K562 (cell line): ENCODE measurements at regions not wholly inside any gene's neighbourhood (a gene's known extent, or its start where the extent isn't known, plus 50 kb on each side); places are given as distances from the start of the nearest gene placed in this dataset.

ENCODE experiments used
- ATAC-seq: fragments of 200-7000 bp; cut with Tn5 transposase; 3 replicates; pipeline ENCODE4 v1.9.1; 2020; ENCODE audit warnings: moderate library complexity
- BruUV-seq: library from RNA; stranded (reverse); fragments of 400-500 nt; replicated peaks from 2 replicates; lab custom pipeline; 2021; lab: Mats Ljungman, UMichigan
- CTCF ChIA-PET: fragments of 300-600 bp; formaldehyde crosslinking; extraction: SDS; loops from one replicate; lab custom pipeline; 2021; ENCODE audit warnings: low intra/inter-chr PET ratio; lab: Yijun Ruan, JAX
- POLR2A ChIA-PET: fragments of 300-600, 350-650 bp; sonication (Branson Sonifier 250); formaldehyde crosslinking; extraction: SDS; loops from one replicate; lab custom pipeline; 2021; ENCODE audit warnings: antibody characterized with exemption, inconsistent platforms; lab: Yijun Ruan, JAX
- DNase-seq, 4 experiments: peaks; one replicate each; pipeline versions ENCODE4 v3.0.0 to v3.0.0-alpha.2; 2011 to 2018; ENCODE audit warnings: low spot score in 3 of 4, mixed read lengths in 3 of 4; ENCODE audit errors: extremely low read depth in 1 of 4
- FAIRE-seq: peaks from 2 replicates; lab custom pipeline; 2011; peaks lifted over from hg19 to GRCh38; lab: Jason Lieb, UNC
- H2AFZ ChIP-seq: 2 replicates; pipeline ENCODE4 v1.6.0; 2011; ENCODE audit warnings: low read depth, low read length, control low read depth, inconsistent platforms
- H3K27ac ChIP-seq: fragments of 200-600 bp; 3 replicates; pipeline ENCODE4 v1.8.0; 2011; ENCODE audit warnings: low read depth, mild to moderate bottlenecking, control low read depth, inconsistent platforms, low read length, moderate library complexity, mixed read lengths; ENCODE audit errors: extremely low read depth
- H3K27me3 ChIP-seq, 2 experiments: fragments of 300-600 bp in 1 of 2; 2 replicates in 1 of 2; 3 replicates in 1 of 2; pipeline versions ENCODE4 v1.6.0 to v1.8.0; 2011; ENCODE audit warnings: inconsistent platforms in 2 of 2, low read length in 2 of 2, mild to moderate bottlenecking in 1 of 2, mixed read lengths in 1 of 2, moderate library complexity in 1 of 2; ENCODE audit not compliant: control insufficient read depth in 2 of 2, insufficient read depth in 2 of 2
- H3K36me3 ChIP-seq: fragments of 300-600 bp; 3 replicates; pipeline ENCODE4 v1.8.0; 2011; ENCODE audit warnings: mild to moderate bottlenecking, low read length, inconsistent platforms; ENCODE audit not compliant: control insufficient read depth, insufficient read depth
- H3K4me1 ChIP-seq, 2 experiments: fragments of 200-600 bp in 1 of 2; replicated peaks in 1 of 2; 2 replicates in 1 of 2; 3 replicates in 1 of 2; pipeline versions ENCODE4 v1.5.1 to v1.8.0; 2011; ENCODE audit warnings: inconsistent platforms in 2 of 2, low read length in 2 of 2, mild to moderate bottlenecking in 1 of 2, mixed read lengths in 1 of 2, moderate library complexity in 1 of 2; ENCODE audit not compliant: control insufficient read depth in 2 of 2, insufficient read depth in 2 of 2
- H3K4me2 ChIP-seq: 2 replicates; pipeline ENCODE4 v1.6.1; 2011; ENCODE audit warnings: low read length, control low read depth, inconsistent platforms, mixed read lengths; ENCODE audit not compliant: insufficient read depth
- H3K4me3 ChIP-seq: fragments of 200-600 bp; sonication (generic), shearing (Covaris generic); 2 replicates; pipeline ENCODE4 v1.5.1; 2016; ENCODE audit warnings: control low read depth, inconsistent platforms
- H3K79me2 ChIP-seq: fragments of 200-600 bp; 3 replicates; pipeline ENCODE4 v1.8.0; 2011; ENCODE audit warnings: low read length, inconsistent platforms; ENCODE audit not compliant: control insufficient read depth, insufficient read depth
- H3K9ac ChIP-seq, 2 experiments: 2 replicates each; pipeline versions ENCODE4 v1.6.0 to v1.6.1; 2011; ENCODE audit warnings: low read depth in 2 of 2, low read length in 2 of 2, control low read depth in 1 of 2, inconsistent platforms in 1 of 2, mild to moderate bottlenecking in 1 of 2, mixed read lengths in 1 of 2; ENCODE audit not compliant: insufficient read depth in 1 of 2
- H3K9me1 ChIP-seq: one replicate; pipeline ENCODE4 v1.6.0; 2011; ENCODE audit warnings: inconsistent platforms, mild to moderate bottlenecking, low read length, moderate library complexity; ENCODE audit not compliant: control insufficient read depth, insufficient read depth
- H3K9me3 ChIP-seq: replicated peaks from 2 replicates; pipeline ENCODE4 v1.5.1; 2011; ENCODE audit warnings: low read depth, low read length, inconsistent platforms; ENCODE audit not compliant: control insufficient read depth, insufficient read depth
- H4K20me1 ChIP-seq: replicated peaks from 2 replicates; pipeline ENCODE4 v1.6.1; 2011; ENCODE audit warnings: low read length, inconsistent platforms, mixed read lengths; ENCODE audit not compliant: control insufficient read depth, insufficient read depth
- ATF7 ChIP-seq: fragments of 450-650 bp; IDR thresholded peaks from 2 replicates; pipeline ENCODE4 v1.7.1; 2014; ENCODE audit warnings: mild to moderate bottlenecking, moderate library complexity
- BMI1 ChIP-seq: fragments of 150-350 bp; IDR thresholded peaks from 2 replicates; pipeline ENCODE4 v1.6.1; 2014; ENCODE audit warnings: low read length
- DACH1 ChIP-seq: fragments of 450-650 bp; IDR thresholded peaks from 2 replicates; pipeline ENCODE4 v1.6.1; 2018; ENCODE audit not compliant: partially characterized antibody
- PHF20 ChIP-seq: fragments of 450-650 bp; IDR thresholded peaks from 2 replicates; pipeline ENCODE4 v1.6.1; 2018; ENCODE audit not compliant: partially characterized antibody
- PRMT5 ChIP-seq: sonication (generic); formaldehyde crosslinking; IDR thresholded peaks from 2 replicates; pipeline ENCODE4 v1.5.0; 2020; ENCODE audit warnings: missing genetic modification reagents
- RAD51 ChIP-seq: fragments of 450-650 bp; IDR thresholded peaks from 2 replicates; pipeline ENCODE4 v1.7.1; 2016; ENCODE audit warnings: low read depth, mild to moderate bottlenecking, borderline replicate concordance
- TRIM28 ChIP-seq: fragments of 450-650 bp; IDR thresholded peaks from 2 replicates; pipeline ENCODE4 v1.6.1; 2017
- ZNF224 ChIP-seq: sonication (generic); formaldehyde crosslinking; IDR thresholded peaks from 2 replicates; pipeline ENCODE4 v1.8.0; 2022; ENCODE audit warnings: mild to moderate bottlenecking, missing genetic modification reagents
- ZNF436 ChIP-seq: fragments of 250-450, 450-650 bp; sonication (Bioruptor Pico); formaldehyde crosslinking; IDR thresholded peaks from 2 replicates; pipeline ENCODE4 v1.7.0; 2020; ENCODE audit warnings: mild to moderate bottlenecking
- ZNF583 ChIP-seq: fragments of 250-450 bp; sonication (Bioruptor Pico); IDR thresholded peaks from 2 replicates; pipeline ENCODE4 v1.4.0; 2020
- ZNF699 ChIP-seq: fragments of 250-450 bp; sonication (Bioruptor Pico); IDR thresholded peaks from 2 replicates; pipeline ENCODE4 v1.8.0; 2021; ENCODE audit warnings: mild to moderate bottlenecking, moderate library complexity; ENCODE audit not compliant: insufficient replicate concordance
- in situ Hi-C: fragments of 300-500 bp; cut with MboI; formaldehyde crosslinking; loops from 4 replicates; pipeline ENCODE4 v1.15.0; 2018; ENCODE audit warnings: inconsistent platforms, mixed read lengths
- intact Hi-C: fragments of 100-400 bp; cut with micrococcal nuclease; formaldehyde crosslinking; loops from 2 replicates; pipeline ENCODE4 v1.14.2; 2022
- TF ChIP-seq, protein P1 (sequence below): fragments of 450-650 bp; IDR thresholded peaks from 2 replicates; pipeline ENCODE4 v1.7.1; 2018; ENCODE audit warnings: mild to moderate bottlenecking, low read depth; ENCODE audit not compliant: partially characterized antibody
- TF ChIP-seq, protein P2 (sequence below): fragments of 450-650 bp; IDR thresholded peaks from 2 replicates; pipeline ENCODE4 v1.6.1; 2016
- TF ChIP-seq, protein P3 (sequence below): sonication (generic); formaldehyde crosslinking; IDR thresholded peaks from 2 replicates; pipeline ENCODE4 v1.8.1; 2023; ENCODE audit warnings: mild to moderate bottlenecking, missing genetic modification reagents
- TF ChIP-seq, protein P4 (sequence below): sonication (generic); formaldehyde crosslinking; IDR thresholded peaks from 2 replicates; pipeline ENCODE4 v1.8.0; 2022; ENCODE audit warnings: mild to moderate bottlenecking, missing genetic modification reagents

DNA sequence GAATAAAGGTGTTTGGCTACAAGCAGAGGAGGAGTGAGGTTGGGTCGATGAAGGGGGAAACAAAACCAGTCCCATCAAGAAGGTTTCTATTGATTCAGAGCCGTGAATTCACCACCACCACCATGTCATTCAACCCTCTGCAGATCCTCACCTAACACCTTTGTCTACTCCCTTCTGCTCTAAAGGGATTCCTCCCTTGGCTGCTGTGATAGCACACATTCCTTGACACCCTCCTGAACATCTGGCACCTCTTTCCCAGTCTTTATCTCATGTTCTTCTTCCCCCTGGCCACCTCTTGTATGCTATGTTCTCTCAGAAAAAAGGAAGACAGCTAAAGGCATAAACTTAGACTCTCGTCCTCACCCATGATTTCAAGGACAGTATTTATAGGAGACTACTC, 318.0 kb downstream of the GPAM start (continued):
- TF ChIP-seq, protein P1, sequence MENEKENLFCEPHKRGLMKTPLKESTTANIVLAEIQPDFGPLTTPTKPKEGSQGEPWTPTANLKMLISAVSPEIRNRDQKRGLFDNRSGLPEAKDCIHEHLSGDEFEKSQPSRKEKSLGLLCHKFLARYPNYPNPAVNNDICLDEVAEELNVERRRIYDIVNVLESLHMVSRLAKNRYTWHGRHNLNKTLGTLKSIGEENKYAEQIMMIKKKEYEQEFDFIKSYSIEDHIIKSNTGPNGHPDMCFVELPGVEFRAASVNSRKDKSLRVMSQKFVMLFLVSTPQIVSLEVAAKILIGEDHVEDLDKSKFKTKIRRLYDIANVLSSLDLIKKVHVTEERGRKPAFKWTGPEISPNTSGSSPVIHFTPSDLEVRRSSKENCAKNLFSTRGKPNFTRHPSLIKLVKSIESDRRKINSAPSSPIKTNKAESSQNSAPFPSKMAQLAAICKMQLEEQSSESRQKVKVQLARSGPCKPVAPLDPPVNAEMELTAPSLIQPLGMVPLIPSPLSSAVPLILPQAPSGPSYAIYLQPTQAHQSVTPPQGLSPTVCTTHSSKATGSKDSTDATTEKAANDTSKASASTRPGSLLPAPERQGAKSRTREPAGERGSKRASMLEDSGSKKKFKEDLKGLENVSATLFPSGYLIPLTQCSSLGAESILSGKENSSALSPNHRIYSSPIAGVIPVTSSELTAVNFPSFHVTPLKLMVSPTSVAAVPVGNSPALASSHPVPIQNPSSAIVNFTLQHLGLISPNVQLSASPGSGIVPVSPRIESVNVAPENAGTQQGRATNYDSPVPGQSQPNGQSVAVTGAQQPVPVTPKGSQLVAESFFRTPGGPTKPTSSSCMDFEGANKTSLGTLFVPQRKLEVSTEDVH: no peak
- no peak for TF ChIP-seq ZNF699

DNA sequence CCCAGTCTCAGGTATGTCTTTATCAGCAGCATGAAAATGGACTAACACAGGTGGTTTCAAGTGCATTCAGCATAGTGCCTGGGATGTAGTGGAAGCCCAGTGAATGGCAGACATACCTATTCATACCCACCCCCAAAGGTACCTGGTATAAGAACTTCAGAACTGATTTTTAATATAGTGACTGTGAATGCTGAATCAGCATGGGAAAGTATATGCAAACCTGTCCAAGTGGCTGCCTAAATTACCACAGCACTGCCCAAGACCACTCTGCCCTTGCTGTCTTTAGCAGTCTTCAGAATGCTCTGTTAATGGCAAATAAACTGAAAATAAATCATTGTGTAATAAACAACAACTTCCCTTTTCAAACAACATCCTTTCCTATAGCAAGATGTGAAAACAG, 312.1 kb downstream of the GPAM start:
- Histone ChIP-seq H3K9me1 (no peaks in the 10 kb centered on the region), H3K4me2 (no peak overlapping the region), H3K36me3 (no peaks in the 10 kb centered on the region), H4K20me1 (no peaks in the 10 kb centered on the region), H3K27me3 (no peaks in the 10 kb centered on the region), H3K4me1 (no peaks in the 10 kb centered on the region), H3K79me2 (no peaks in the 10 kb centered on the region), H3K9ac (no peak overlapping the region), H3K9me3 (no peaks in the 10 kb centered on the region), H3K27ac (no peak overlapping the region), H2AFZ (no peak overlapping the region), H3K4me3 (no peak overlapping the region)
- no TSS peak for BruUV-seq
- in situ Hi-C loops (no loop called here), intact Hi-C loops (no loop called here)
- ATAC-seq: no peak
- no peak for FAIRE-seq
- ChIA-PET POLR2A (no interaction called here), CTCF (no interaction called here)
- no peak for DNase-seq
- no peak for TF ChIP-seq ZNF583 (CRISPR knock-in tag)
- TF ChIP-seq, protein P2, sequence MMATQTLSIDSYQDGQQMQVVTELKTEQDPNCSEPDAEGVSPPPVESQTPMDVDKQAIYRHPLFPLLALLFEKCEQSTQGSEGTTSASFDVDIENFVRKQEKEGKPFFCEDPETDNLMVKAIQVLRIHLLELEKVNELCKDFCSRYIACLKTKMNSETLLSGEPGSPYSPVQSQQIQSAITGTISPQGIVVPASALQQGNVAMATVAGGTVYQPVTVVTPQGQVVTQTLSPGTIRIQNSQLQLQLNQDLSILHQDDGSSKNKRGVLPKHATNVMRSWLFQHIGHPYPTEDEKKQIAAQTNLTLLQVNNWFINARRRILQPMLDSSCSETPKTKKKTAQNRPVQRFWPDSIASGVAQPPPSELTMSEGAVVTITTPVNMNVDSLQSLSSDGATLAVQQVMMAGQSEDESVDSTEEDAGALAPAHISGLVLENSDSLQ: no peak
- TF ChIP-seq RAD51: no peak
- TF ChIP-seq PHF20: no peak
- no peak for TF ChIP-seq BMI1
- no peak for TF ChIP-seq PRMT5
- TF ChIP-seq ZNF436 (CRISPR knock-in tag): no peak
- TF ChIP-seq DACH1: no peak
- TF ChIP-seq ATF7: no peak
- TF ChIP-seq, protein P3, sequence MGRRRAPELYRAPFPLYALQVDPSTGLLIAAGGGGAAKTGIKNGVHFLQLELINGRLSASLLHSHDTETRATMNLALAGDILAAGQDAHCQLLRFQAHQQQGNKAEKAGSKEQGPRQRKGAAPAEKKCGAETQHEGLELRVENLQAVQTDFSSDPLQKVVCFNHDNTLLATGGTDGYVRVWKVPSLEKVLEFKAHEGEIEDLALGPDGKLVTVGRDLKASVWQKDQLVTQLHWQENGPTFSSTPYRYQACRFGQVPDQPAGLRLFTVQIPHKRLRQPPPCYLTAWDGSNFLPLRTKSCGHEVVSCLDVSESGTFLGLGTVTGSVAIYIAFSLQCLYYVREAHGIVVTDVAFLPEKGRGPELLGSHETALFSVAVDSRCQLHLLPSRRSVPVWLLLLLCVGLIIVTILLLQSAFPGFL (CRISPR knock-in tag): no peak
- TF ChIP-seq ZNF224 (CRISPR knock-in tag): no peak
- no peak for TF ChIP-seq TRIM28
- TF ChIP-seq, protein P4, sequence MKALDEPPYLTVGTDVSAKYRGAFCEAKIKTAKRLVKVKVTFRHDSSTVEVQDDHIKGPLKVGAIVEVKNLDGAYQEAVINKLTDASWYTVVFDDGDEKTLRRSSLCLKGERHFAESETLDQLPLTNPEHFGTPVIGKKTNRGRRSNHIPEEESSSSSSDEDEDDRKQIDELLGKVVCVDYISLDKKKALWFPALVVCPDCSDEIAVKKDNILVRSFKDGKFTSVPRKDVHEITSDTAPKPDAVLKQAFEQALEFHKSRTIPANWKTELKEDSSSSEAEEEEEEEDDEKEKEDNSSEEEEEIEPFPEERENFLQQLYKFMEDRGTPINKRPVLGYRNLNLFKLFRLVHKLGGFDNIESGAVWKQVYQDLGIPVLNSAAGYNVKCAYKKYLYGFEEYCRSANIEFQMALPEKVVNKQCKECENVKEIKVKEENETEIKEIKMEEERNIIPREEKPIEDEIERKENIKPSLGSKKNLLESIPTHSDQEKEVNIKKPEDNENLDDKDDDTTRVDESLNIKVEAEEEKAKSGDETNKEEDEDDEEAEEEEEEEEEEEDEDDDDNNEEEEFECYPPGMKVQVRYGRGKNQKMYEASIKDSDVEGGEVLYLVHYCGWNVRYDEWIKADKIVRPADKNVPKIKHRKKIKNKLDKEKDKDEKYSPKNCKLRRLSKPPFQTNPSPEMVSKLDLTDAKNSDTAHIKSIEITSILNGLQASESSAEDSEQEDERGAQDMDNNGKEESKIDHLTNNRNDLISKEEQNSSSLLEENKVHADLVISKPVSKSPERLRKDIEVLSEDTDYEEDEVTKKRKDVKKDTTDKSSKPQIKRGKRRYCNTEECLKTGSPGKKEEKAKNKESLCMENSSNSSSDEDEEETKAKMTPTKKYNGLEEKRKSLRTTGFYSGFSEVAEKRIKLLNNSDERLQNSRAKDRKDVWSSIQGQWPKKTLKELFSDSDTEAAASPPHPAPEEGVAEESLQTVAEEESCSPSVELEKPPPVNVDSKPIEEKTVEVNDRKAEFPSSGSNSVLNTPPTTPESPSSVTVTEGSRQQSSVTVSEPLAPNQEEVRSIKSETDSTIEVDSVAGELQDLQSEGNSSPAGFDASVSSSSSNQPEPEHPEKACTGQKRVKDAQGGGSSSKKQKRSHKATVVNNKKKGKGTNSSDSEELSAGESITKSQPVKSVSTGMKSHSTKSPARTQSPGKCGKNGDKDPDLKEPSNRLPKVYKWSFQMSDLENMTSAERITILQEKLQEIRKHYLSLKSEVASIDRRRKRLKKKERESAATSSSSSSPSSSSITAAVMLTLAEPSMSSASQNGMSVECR: no peak
